Liver (tissue), 3 donors: ENCODE measurements at regions not wholly inside any gene's neighbourhood (a gene's known extent, or its start where the extent isn't known, plus 50 kb on each side); places are given as distances from the start of the nearest gene placed in this dataset.

Experiments used
- CTCF ChIP-seq: fragments of 150-350 bp; IDR thresholded peaks from 2 replicates; pipeline ENCODE4 v1.5.1; 2017; ENCODE audit warnings: improper control_type of control experiment, low read depth, low read length; ENCODE audit not compliant: missing input control
- EGR1 ChIP-seq, 2 donors: IDR thresholded peaks; 2 replicates each; pipeline ENCODE4 v1.6.1; 2016 to 2018; ENCODE audit warnings: antibody characterized with exemption in 2 of 2, low read depth in 2 of 2
- HNF4G ChIP-seq: IDR thresholded peaks from 2 replicates; pipeline ENCODE4 v1.6.1; 2016; ENCODE audit warnings: antibody characterized with exemption
- JUND ChIP-seq, 2 donors: IDR thresholded peaks; 2 replicates each; pipeline ENCODE4 v1.6.1; 2016; ENCODE audit warnings: antibody characterized with exemption in 2 of 2
- MAX ChIP-seq: IDR thresholded peaks from 2 replicates; pipeline ENCODE4 v1.6.1; 2016; ENCODE audit warnings: antibody characterized with exemption
- NR2F2 ChIP-seq: IDR thresholded peaks from 2 replicates; pipeline ENCODE4 v1.6.1; 2016; ENCODE audit warnings: antibody characterized with exemption
- RAD21 ChIP-seq, 2 donors: IDR thresholded peaks; 2 replicates each; pipeline ENCODE4 v1.6.1; 2016; ENCODE audit warnings: antibody characterized with exemption in 2 of 2, mild to moderate bottlenecking in 2 of 2
- REST ChIP-seq: IDR thresholded peaks from 2 replicates; pipeline ENCODE4 v1.6.1; 2016; ENCODE audit warnings: antibody characterized with exemption, mild to moderate bottlenecking
- TAF1 ChIP-seq: conservative IDR thresholded peaks from 2 replicates; pipeline ENCODE4 v1.6.1; 2016; ENCODE audit warnings: antibody characterized with exemption, mild to moderate bottlenecking
- YY1 ChIP-seq: IDR thresholded peaks from 2 replicates; pipeline ENCODE4 v1.6.1; 2016; ENCODE audit warnings: antibody characterized with exemption, mild to moderate bottlenecking
- donor health status: healthy.
- donor health status: healthy.

- TF ChIP-seq REST (peak; percentile 11), CTCF (no peak), HNF4G (no peak), JUND (IDR thresholded peaks at IDR 0.05) (peak in 1 of 2 donors; percentile 6), MAX (peak; percentile 51), YY1 (no peak), TAF1 (no peak), NR2F2 (no peak), EGR1 (IDR thresholded peaks at IDR 0.05; ENCODE audit: low read depth in 2 of 2) (no peak), RAD21 (IDR thresholded peaks at IDR 0.05) (no peak)
These were observed 147.4 kb upstream of the SPACA1 start for GRCh38 chr6:87900160-87900698.
